Stomach (tissue), 8 donors: ENCODE measurements at regions not wholly inside any gene's neighbourhood (a gene's known extent, or its start where the extent isn't known, plus 50 kb on each side); places are given as distances from the start of the nearest gene placed in this dataset.

Experiments
- DNase-seq, 2 donors: peaks; one replicate each; pipeline versions ENCODE4 v3.0.0 to v3.0.0-alpha.2; 2013 to 2019
- H3K27ac ChIP-seq, 5 donors: fragments of 200-600 bp in 4 of 5; sonication (generic) in 4 of 5; one replicate each; pipeline ENCODE4 v1.5.1; 2013 to 2019; ENCODE audit warnings: mild to moderate bottlenecking in 1 of 5, moderate library complexity in 1 of 5
- H3K27me3 ChIP-seq, 3 donors: fragments of 200-600 bp; sonication (generic); one replicate each; pipeline ENCODE4 v1.5.1; 2017 to 2019; ENCODE audit warnings: mixed run types in 1 of 3
- H3K36me3 ChIP-seq, 4 donors: fragments of 200-600 bp; sonication (generic); 1 replicate in 3 of 4; 2 replicates in 1 of 4; pipeline ENCODE4 v1.5.1; 2016 to 2019
- H3K4me1 ChIP-seq, 4 donors: fragments of 200-600 bp; sonication (generic); one replicate each; pipeline ENCODE4 v1.5.1; 2016 to 2019
- H3K4me3 ChIP-seq, 4 donors: fragments of 200-600 bp; sonication (generic) in 3 of 4; one replicate each; pipeline ENCODE4 v1.5.1; 2016 to 2019; ENCODE audit warnings: mild to moderate bottlenecking in 1 of 4
- H3K9me3 ChIP-seq, 4 donors: fragments of 200-600 bp; sonication (generic); one replicate each; pipeline ENCODE4 v1.5.1; 2016 to 2019
- CTCF ChIP-seq, 7 experiments: fragments of 450-650 bp in 4 of 7; fragments of 200-600 bp in 3 of 7; sonication (generic) in 3 of 7; IDR thresholded peaks; one replicate each; pipeline ENCODE4 v1.5.1; 2016 to 2019; ENCODE audit warnings: antibody characterized with exemption in 7 of 7, control low read depth in 2 of 7, mild to moderate bottlenecking in 1 of 7
- EP300 ChIP-seq: sonication (generic); formaldehyde crosslinking; IDR thresholded peaks from one replicate; pipeline ENCODE4 v1.6.1; 2017; ENCODE audit warnings: antibody characterized with exemption
- POLR2A ChIP-seq, 4 donors: fragments of 450-650 bp; IDR thresholded peaks; one replicate each; pipeline ENCODE4 v1.6.1; 2016; ENCODE audit warnings: antibody characterized with exemption in 4 of 4, control low read depth in 2 of 4, mild to moderate bottlenecking in 1 of 4, moderate library complexity in 1 of 4
- POLR2AphosphoS5 ChIP-seq, 3 donors: sonication (generic); formaldehyde crosslinking; IDR thresholded peaks; one replicate each; pipeline ENCODE4 v1.6.1; 2016; ENCODE audit warnings: antibody characterized with exemption in 3 of 3
- WGBS, 5 donors: extraction: QIAGEN DNeasy Blood & Tissue Kit in 3 of 5; methylation state at CpG; one replicate each; pipeline versions ENCODE4 v1.1.5 to v1.1.7; 2013 to 2018; 5-methylcytosine and 5-hydroxymethylcytosine counted together
- intact Hi-C: fragments of 100-400 bp; cut with DNase I; formaldehyde crosslinking; loops from one replicate; pipeline ENCODE4 v1.15.1; 2023; ENCODE audit warnings: low total_unique reads
- donor health status: healthy with polysubstance abuse.
- donor health status: Bipolar disorder and iron deficiency.
- donor health status: healthy.

GRCh38 chr4:179467878-179468277 is 2025.6 kb upstream of the AGA start:
- H3K27ac ChIP-seq: no peak overlapping the region
- H3K27me3 ChIP-seq: no peaks in the 10 kb centered on the region
- peaks cover 0 to 6% (median 0%) of the 10 kb centered on the region in 4 donors for H3K9me3 ChIP-seq
- TF ChIP-seq POLR2A (IDR thresholded peaks at IDR 0.05) (no peak), CTCF (IDR thresholded peaks at IDR 0.05) (no peak), POLR2AphosphoS5 (IDR thresholded peaks at IDR 0.05) (no peak), EP300 (no peak)
- intact Hi-C loops: no loop called here
- DNase-seq: no peak
- H3K4me1 ChIP-seq: no peaks in the 10 kb centered on the region
- no peak overlapping the region for H3K4me3 ChIP-seq
- H3K36me3 ChIP-seq: no peaks in the 10 kb centered on the region
- WGBS, 5 donors: 40 to 50% (median 42%) methylated on average over 1 of the region's 1 CpG

DNA sequence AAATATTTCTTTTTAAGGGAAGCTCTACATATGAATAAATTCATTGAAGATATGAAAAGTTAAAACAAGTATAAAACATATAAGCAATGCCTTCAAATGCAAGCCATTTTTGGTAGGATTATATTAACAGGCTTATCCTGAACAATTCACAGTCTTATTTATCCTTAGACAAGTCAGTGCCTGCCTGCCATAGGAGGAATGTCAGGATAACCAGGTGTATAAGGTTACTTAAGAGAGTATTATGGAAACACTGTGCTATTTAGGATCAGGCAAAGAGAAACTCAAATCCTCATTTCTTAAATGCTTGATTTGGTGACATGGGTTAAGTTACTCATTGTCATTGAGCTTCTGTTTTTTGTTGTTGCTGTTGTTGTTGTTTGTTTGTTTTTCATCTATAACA is 2029.9 kb upstream of the AGA start:
- intact Hi-C loops: no loop called here
- H3K27ac ChIP-seq: no peak overlapping the region
- TF ChIP-seq POLR2AphosphoS5 (IDR thresholded peaks at IDR 0.05) (no peak), POLR2A (IDR thresholded peaks at IDR 0.05) (no peak), EP300 (no peak), CTCF (IDR thresholded peaks at IDR 0.05) (no peak)
- H3K36me3 ChIP-seq: no peaks in the 10 kb centered on the region
- H3K4me1 ChIP-seq: no peaks in the 10 kb centered on the region
- H3K9me3 ChIP-seq: peaks cover 0 to 15% (median 7%) of the 10 kb centered on the region in 4 donors
- no peak for DNase-seq
- H3K27me3 ChIP-seq: no peaks in the 10 kb centered on the region
- no peak overlapping the region for H3K4me3 ChIP-seq

DNA sequence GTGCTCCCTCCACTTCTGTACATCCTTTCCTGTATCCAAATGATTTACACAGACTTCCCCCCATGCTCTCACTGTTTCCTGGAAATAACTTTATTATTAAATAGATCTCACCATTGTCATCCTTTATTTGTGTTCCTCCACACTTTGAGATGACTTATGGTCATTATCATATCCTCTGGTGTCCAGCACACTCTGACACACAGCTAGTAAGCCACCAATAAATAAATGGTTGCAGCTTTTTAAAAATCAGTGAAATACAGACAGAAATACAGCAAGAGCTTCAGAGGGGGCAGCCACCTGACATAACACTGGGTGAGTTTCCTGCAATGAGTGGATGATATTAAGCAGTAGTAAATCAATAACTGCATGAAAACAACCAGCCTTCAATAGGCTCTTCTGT is 2036.4 kb upstream of the AGA start:
- H3K9me3 ChIP-seq: peaks cover 0 to 18% (median 13%) of the 10 kb centered on the region in 4 donors
- no peaks in the 10 kb centered on the region for H3K36me3 ChIP-seq
- no peak overlapping the region for H3K4me3 ChIP-seq
- DNase-seq: no peak
- TF ChIP-seq POLR2AphosphoS5 (IDR thresholded peaks at IDR 0.05): no peak
- no peak for TF ChIP-seq POLR2A (IDR thresholded peaks at IDR 0.05)
- TF ChIP-seq CTCF (IDR thresholded peaks at IDR 0.05): no peak
- no peak for TF ChIP-seq EP300
- intact Hi-C loops: no loop called here
- H3K4me1 ChIP-seq: no peaks in the 10 kb centered on the region
- no peak overlapping the region for H3K27ac ChIP-seq
- no peaks in the 10 kb centered on the region for H3K27me3 ChIP-seq

DNA sequence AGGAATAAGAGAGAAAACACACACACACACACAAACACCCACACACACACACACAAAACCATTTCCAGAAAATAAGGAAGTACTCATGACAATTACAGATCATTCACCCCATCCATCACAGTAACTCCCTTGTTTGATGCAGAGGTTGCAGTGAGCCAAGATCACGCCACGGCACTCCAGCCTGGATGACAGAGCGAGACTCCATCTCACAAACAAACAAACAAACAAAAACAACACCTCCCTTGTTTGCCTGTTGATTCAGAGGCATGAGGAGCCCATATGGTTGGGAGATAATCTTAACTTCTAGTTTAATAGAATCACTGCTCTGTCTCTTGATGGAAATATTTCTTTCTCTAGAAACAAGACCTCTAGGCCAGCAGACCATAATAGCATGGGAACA is 2043.5 kb upstream of the AGA start:
- 52 to 64% (median 59%) methylated on average over 3 of the region's 3 CpGs for WGBS, 5 donors
- Histone ChIP-seq H3K27ac (no peak overlapping the region), H3K4me3 (no peak overlapping the region), H3K9me3 (peaks cover 0 to 8% (median 0%) of the 10 kb centered on the region in 4 donors), H3K4me1 (no peaks in the 10 kb centered on the region), H3K27me3 (no peaks in the 10 kb centered on the region), H3K36me3 (no peaks in the 10 kb centered on the region)
- TF ChIP-seq EP300 (no peak), POLR2AphosphoS5 (IDR thresholded peaks at IDR 0.05) (no peak), CTCF (IDR thresholded peaks at IDR 0.05) (no peak), POLR2A (IDR thresholded peaks at IDR 0.05) (no peak)
- no peak for DNase-seq
- intact Hi-C loops: no loop called here
